RWPE1 (cell line): ENCODE measurements at regions not wholly inside any gene's neighbourhood (a gene's known extent, or its start where the extent isn't known, plus 50 kb on each side); places are given as distances from the start of the nearest gene placed in this dataset.

Source experiments
- CTCF ChIA-PET: fragments of 350-600 bp; sonication (Branson Sonifier 250); formaldehyde crosslinking; extraction: SDS; loops from one replicate; lab custom pipeline; 2021; lab: Yijun Ruan, JAX
- POLR2A ChIA-PET: fragments of 400-600 bp; formaldehyde crosslinking; extraction: SDS; loops from one replicate; lab custom pipeline; 2020; ENCODE audit warnings: antibody characterized with exemption; ENCODE audit not compliant: low non-redundant PET; lab: Yijun Ruan, JAX
- DNase-seq: peaks from one replicate; pipeline ENCODE4 v3.0.0; 2012; ENCODE audit warnings: low spot score
- H3K27ac ChIP-seq: fragments of 450-650 bp; 2 replicates; pipeline ENCODE4 v1.5.1; 2017
- TF ChIP-seq, protein P1 (sequence below): fragments of 450-650 bp; conservative IDR thresholded peaks from 2 replicates; pipeline ENCODE4 v1.5.1; 2017; ENCODE audit warnings: low read depth, mild to moderate bottlenecking

DNA sequence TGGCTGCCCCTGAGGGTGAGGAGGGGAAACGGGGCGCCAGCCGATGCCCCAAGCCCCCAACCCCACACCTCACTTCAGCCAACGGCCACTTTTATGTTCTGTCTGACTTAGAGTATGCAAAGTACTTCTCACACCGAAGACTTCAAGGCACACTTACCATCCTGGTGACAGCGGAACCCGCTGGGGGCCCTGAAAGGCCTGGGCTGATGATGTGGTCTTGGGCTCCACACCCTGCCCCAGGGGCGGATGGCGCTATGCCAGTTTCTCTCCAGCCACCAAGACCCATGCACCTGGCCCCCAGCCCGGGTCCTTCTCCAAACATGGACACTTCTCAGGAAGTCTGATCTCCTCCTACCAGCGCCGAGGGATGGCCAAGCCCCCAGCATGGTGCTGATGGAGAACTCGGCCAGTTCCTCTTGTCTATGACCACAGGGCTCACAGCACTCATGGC is 175.4 kb downstream of the CTTN start:
- CTCF ChIA-PET: no interaction called here
- H3K27ac ChIP-seq: no peak overlapping the region
- POLR2A ChIA-PET: no interaction called here
- TF ChIP-seq, protein P1, sequence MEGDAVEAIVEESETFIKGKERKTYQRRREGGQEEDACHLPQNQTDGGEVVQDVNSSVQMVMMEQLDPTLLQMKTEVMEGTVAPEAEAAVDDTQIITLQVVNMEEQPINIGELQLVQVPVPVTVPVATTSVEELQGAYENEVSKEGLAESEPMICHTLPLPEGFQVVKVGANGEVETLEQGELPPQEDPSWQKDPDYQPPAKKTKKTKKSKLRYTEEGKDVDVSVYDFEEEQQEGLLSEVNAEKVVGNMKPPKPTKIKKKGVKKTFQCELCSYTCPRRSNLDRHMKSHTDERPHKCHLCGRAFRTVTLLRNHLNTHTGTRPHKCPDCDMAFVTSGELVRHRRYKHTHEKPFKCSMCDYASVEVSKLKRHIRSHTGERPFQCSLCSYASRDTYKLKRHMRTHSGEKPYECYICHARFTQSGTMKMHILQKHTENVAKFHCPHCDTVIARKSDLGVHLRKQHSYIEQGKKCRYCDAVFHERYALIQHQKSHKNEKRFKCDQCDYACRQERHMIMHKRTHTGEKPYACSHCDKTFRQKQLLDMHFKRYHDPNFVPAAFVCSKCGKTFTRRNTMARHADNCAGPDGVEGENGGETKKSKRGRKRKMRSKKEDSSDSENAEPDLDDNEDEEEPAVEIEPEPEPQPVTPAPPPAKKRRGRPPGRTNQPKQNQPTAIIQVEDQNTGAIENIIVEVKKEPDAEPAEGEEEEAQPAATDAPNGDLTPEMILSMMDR: no peak
- DNase-seq: no peak

DNA sequence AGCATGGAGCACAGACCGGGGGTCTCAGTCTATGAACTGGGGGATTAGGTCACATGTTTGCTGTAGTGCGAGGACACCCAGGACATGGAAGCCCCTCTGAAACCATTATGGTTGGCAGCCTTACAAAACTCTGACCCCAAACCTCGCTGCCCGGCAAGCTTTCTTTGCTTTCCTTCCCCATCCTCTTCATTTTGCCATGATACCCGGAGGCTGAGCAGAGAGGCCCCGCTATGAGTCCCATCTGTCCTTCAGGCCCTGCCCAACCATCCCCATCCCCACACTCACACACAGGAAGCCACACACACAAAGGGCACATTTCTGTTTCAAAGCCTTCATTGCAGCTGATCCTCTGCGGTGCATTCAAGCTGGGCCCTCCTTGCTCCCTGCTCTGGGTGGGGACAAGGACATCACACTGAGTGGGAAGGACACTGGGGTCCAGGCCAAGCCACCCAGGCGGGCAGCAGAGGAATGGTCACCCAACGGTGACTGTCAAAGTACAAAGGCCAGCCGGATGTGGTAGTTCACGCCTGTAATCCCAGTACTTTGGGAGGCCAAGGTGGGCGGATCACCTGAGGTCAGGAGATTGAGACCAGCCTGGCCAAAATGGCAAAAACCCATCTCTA is 176.5 kb downstream of the CTTN start:
- ChIA-PET CTCF (no interaction called here), POLR2A (no interaction called here)
- DNase-seq: no peak
- no peak overlapping the region for H3K27ac ChIP-seq
- TF ChIP-seq, protein P1: no peak

DNA sequence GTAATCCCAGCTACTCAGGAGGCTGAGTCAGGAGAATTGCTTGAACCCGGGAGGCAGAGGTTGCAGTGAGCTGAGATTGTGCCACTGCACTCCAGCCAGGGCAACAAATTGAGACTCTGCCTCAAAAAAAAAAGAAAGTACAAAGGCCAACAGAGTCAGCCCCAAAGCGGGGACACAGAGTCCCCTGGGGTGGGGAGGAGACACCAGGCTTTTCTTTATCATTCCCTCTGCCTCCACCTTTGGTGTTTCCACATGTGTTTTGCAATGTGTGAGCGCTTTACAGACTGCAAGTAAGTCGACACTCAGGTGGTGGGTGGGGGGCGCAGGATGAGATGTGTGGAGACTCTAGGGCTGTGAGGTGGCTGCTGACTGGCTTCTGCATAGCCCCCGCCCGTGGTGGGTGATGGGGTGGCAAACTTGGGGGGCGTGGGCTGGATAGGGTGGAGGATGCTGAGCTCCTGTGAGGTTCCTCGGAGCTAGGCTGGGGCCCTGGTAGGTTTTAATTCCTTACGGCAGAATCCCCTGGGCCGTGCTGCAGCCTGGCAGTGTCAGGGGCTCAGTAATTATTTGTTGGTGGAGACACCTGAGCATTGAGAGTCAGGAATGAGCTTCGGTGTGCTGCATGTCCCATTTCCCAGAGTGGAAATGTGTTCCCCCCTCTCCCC is 177.2 kb downstream of the CTTN start:
- TF ChIP-seq, protein P1: no peak
- POLR2A ChIA-PET: no interaction called here
- DNase-seq: no peak
- no peak overlapping the region for H3K27ac ChIP-seq
- CTCF ChIA-PET: no interaction called here

DNA sequence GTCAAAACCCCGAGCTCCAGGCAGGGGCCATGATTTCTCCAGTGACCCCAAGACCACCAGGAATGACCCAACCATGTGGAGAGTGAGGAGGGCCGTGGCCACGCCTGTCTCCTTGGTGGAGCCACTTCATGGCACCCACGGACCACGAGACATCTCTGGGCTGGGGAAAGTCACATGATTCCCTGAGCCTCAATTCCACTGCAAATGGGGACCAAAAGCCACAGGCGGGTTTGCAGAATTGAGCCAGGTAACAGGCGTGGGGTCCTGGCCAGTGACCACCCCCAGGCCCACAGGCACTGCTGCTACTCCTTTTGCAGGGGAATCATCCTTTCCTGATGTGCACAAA is 178.9 kb downstream of the CTTN start:
- H3K27ac ChIP-seq: no peak overlapping the region
- DNase-seq: no peak
- ChIA-PET POLR2A (no interaction called here), CTCF (interaction anchor here (0.7 kb wide), 1 partner anchor 1344 kb away, joined by 3 read pairs; no protein-coding TSS in a partner anchor)
- TF ChIP-seq, protein P1: no peak

DNA sequence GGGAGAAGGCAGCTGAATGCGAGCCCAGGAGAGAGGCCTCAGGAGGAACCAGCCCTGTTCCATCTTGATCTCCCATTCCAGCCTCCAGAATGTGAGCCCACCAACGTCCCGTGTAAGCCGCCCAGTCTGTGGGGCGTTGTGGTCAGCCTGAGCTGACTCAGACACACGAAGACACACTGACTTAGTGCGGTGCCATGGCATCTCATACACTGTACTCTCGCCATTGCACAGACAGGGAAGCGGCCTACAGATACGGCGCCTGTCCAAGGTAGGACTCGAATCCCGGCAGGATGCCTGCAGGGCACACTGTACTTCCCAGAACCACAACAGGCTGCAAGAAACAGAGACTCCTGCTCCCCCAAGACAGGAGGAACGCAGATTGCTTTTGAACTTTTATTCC is 179.6 kb downstream of the CTTN start:
- DNase-seq: no peak
- POLR2A ChIA-PET: no interaction called here
- TF ChIP-seq, protein P1: no peak
- CTCF ChIA-PET: no interaction called here
- H3K27ac ChIP-seq: no peak overlapping the region

DNA sequence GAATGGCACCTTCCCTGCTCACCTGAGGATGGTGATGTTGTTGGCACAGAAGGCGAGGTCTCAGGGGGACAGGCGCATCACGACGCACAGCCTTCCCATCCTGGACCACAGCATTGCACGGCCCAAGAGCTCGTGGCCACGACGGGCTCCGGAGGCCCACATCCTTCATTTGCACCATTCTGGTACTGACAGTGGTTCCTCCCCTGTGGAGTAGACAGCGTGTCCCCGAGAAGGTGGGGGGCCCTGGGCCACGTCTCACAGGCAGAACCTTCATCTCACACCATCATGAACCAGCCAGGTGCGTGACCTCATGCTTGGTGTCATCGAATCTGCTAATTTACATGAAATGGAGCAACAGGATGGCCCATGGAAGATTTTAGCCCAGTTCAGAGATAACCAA is 180.0 kb downstream of the CTTN start:
- ChIA-PET POLR2A (no interaction called here), CTCF (no interaction called here)
- TF ChIP-seq, protein P1: no peak
- no peak overlapping the region for H3K27ac ChIP-seq
- DNase-seq: no peak
